MCF 10A (cell line): ENCODE measurements at regions not wholly inside any gene's neighbourhood (a gene's known extent, or its start where the extent isn't known, plus 50 kb on each side); places are given as distances from the start of the nearest gene placed in this dataset.

Source experiments
- BruUV-seq: library from RNA; stranded (reverse); fragments of 400-500 nt; replicated peaks from 2 replicates; lab custom pipeline; 2021; lab: Mats Ljungman, UMichigan
- CTCF ChIA-PET: fragments of 300-600 bp; sonication (Branson Sonifier 250); formaldehyde crosslinking; extraction: SDS; loops from one replicate; lab custom pipeline; 2021; ENCODE audit warnings: antibody characterized with exemption, inconsistent platforms; lab: Yijun Ruan, JAX
- POLR2A ChIA-PET: fragments of 300-600, 350-650 bp; sonication (Branson Sonifier 250); formaldehyde crosslinking; extraction: SDS; loops from one replicate; lab custom pipeline; 2020; ENCODE audit warnings: antibody characterized with exemption, inconsistent platforms; lab: Yijun Ruan, JAX
- DNase-seq: peaks from one replicate; pipeline ENCODE4 v3.0.0-alpha.2; 2018; ENCODE audit not compliant: unreplicated experiment
- H3K27ac Mint-ChIP-seq: one replicate; pipeline ENCODE4 v1.8.0; 2022; ENCODE audit warnings: mild to moderate bottlenecking, low read depth, mixed read lengths; ENCODE audit not compliant: unreplicated experiment
- H3K27me3 Mint-ChIP-seq: one replicate; pipeline ENCODE4 v1.8.0; 2022; ENCODE audit warnings: mixed read lengths; ENCODE audit not compliant: insufficient read depth, unreplicated experiment
- H3K36me3 Mint-ChIP-seq: one replicate; pipeline ENCODE4 v1.8.0; 2022; ENCODE audit warnings: mild to moderate bottlenecking, moderate library complexity, mixed read lengths; ENCODE audit not compliant: insufficient read depth, unreplicated experiment
- H3K4me1 Mint-ChIP-seq: one replicate; pipeline ENCODE4 v1.8.0; 2022; ENCODE audit warnings: mixed read lengths; ENCODE audit not compliant: insufficient read depth, unreplicated experiment
- H3K4me3 Mint-ChIP-seq: one replicate; pipeline ENCODE4 v1.8.0; 2022; ENCODE audit warnings: mild to moderate bottlenecking, moderate library complexity, mixed read lengths; ENCODE audit not compliant: unreplicated experiment
- H3K9me3 Mint-ChIP-seq: one replicate; pipeline ENCODE4 v1.8.0; 2022; ENCODE audit warnings: mixed read lengths; ENCODE audit not compliant: unreplicated experiment
- CTCF ChIP-seq: fragments of 200-600 bp; IDR thresholded peaks from one replicate; pipeline ENCODE4 v1.8.0; 2022; ENCODE audit warnings: antibody characterized with exemption, mild to moderate bottlenecking; ENCODE audit not compliant: unreplicated experiment
- intact Hi-C: fragments of 100-400 bp; cut with micrococcal nuclease; formaldehyde crosslinking; loops from 2 replicates; pipeline ENCODE4 v1.14.1; 2022

DNA sequence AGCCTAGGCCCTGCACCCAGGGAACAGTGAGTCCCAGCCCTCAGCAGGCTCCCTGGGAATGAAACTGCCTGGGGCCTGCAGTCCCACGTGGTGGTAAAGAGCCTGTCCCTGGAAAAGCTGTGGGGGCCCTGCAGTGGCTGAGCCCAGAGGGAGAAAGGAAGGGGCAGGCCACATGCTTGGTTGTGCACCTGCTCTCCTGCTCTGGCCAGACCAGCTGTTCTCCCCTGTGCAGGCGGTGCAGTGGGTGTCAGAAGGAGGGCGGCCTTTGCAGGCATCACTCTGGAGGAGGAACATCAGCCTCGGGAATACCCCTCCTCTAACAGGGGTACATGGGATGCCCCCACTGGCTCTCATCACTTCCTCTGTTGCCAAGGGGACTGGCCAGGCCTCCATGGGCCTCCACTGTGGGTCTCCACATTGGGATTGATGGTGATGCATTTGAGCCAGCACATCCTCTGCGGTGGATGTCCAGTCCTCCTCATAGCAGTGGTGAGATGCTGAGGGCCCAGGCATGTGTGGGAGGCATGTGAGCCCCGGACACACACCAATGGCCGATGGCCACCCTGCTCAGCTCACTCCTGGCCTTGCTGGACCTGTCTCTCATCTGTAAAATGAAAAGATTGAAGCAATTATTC is 690.4 kb downstream of the BRD1 start:
- no TSS peak for BruUV-seq
- ChIA-PET CTCF (no interaction called here), POLR2A (no interaction called here)
- no peak for DNase-seq
- no peaks in the 10 kb centered on the region for H3K36me3 Mint-ChIP-seq
- H3K9me3 Mint-ChIP-seq: peaks cover 29% of the 10 kb centered on the region
- intact Hi-C loops: no loop called here
- no peak overlapping the region for H3K27ac Mint-ChIP-seq
- H3K4me1 Mint-ChIP-seq: no peaks in the 10 kb centered on the region
- H3K4me3 Mint-ChIP-seq: no peak overlapping the region
- no peak for TF ChIP-seq CTCF
- H3K27me3 Mint-ChIP-seq: no peaks in the 10 kb centered on the region

- intact Hi-C loops: no loop called here
- no peak for TF ChIP-seq CTCF
- CTCF ChIA-PET: no interaction called here
- no peaks in the 10 kb centered on the region for H3K27me3 Mint-ChIP-seq
- peaks cover 33% of the 10 kb centered on the region for H3K9me3 Mint-ChIP-seq
- no peaks in the 10 kb centered on the region for H3K4me1 Mint-ChIP-seq
- POLR2A ChIA-PET: no interaction called here
- H3K4me3 Mint-ChIP-seq: no peak overlapping the region
- H3K27ac Mint-ChIP-seq: no peak overlapping the region
- no peak for DNase-seq
- BruUV-seq: no TSS peak
- no peaks in the 10 kb centered on the region for H3K36me3 Mint-ChIP-seq
Observed at GRCh38 chr22:49136816-49137180, 690.9 kb downstream of the BRD1 start.

DNA sequence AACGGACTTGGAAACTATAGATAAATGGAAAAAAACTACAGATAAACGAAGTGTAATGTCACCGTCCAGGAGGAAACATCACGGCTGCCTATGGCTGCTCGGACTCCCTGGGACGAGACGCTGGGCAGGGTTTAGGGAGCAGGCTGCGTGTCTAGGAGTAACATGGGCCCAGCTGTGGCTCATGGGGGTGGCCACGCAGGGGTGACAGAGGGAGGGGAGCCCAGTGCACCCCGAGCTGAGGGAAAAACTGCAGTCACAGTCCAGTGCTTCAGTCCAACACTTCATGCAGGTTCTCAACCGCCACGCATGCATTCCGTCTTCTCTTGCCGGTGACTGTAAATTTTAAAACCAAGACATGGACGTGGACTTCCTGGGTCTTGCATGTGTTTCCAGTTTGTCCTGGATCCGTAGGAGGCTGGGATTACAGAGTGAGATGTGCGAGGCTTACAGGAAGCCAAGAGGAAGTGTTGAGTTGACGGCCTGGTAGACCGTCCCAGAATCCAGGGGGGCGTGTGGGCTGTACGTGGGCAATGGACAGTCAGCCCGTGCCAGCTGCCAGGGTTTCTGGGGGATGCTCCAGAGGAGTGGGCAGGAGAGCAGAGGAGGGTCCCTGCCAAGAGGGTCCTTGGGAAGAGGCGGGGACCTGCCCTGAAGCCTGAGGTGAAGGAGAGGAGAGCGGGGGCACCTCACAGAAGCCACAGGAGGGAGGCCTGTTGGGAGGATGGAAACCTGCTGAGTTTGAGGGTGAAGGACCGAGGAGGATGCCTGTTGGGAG is 691.4 kb downstream of the BRD1 start:
- DNase-seq: no peak
- H3K4me3 Mint-ChIP-seq: no peak overlapping the region
- intact Hi-C loops: no loop called here
- CTCF ChIA-PET: no interaction called here
- no peak for TF ChIP-seq CTCF
- H3K9me3 Mint-ChIP-seq: peaks cover 37% of the 10 kb centered on the region
- POLR2A ChIA-PET: no interaction called here
- no TSS peak for BruUV-seq
- no peaks in the 10 kb centered on the region for H3K36me3 Mint-ChIP-seq
- no peaks in the 10 kb centered on the region for H3K4me1 Mint-ChIP-seq
- no peak overlapping the region for H3K27ac Mint-ChIP-seq
- H3K27me3 Mint-ChIP-seq: no peaks in the 10 kb centered on the region

GRCh38 chr22:49134076-49134475 is 693.6 kb downstream of the BRD1 start:
- H3K36me3 Mint-ChIP-seq: no peaks in the 10 kb centered on the region
- no peaks in the 10 kb centered on the region for H3K4me1 Mint-ChIP-seq
- no peak for TF ChIP-seq CTCF
- H3K9me3 Mint-ChIP-seq: peaks cover 37% of the 10 kb centered on the region
- CTCF ChIA-PET: no interaction called here
- H3K27ac Mint-ChIP-seq: no peak overlapping the region
- DNase-seq: no peak
- POLR2A ChIA-PET: no interaction called here
- intact Hi-C loops: no loop called here
- no TSS peak for BruUV-seq
- H3K27me3 Mint-ChIP-seq: no peaks in the 10 kb centered on the region
- no peak overlapping the region for H3K4me3 Mint-ChIP-seq
